Fibroblast of villous mesenchyme (primary cell): ENCODE measurements at regions not wholly inside any gene's neighbourhood (a gene's known extent, or its start where the extent isn't known, plus 50 kb on each side); places are given as distances from the start of the nearest gene placed in this dataset.
A peak's percentile ranks its signal among the peaks of the same experiment; 100 is the strongest.

Experiments used
- DNase-seq: peaks from one replicate; pipeline ENCODE4 v3.0.0-alpha.2; 2010; ENCODE audit warnings: low read depth
- H3K4me3 ChIP-seq: 2 replicates; pipeline ENCODE4 v1.5.1; 2011; ENCODE audit warnings: low read depth, mild to moderate bottlenecking, low read length
- CTCF ChIP-seq: IDR thresholded peaks from 2 replicates; pipeline ENCODE4 v1.5.1; 2012; ENCODE audit warnings: low read depth, mild to moderate bottlenecking, low read length; ENCODE audit not compliant: insufficient read depth

GRCh38 chr7:80313067-80313626 lies 178.5 kb downstream of the GNAI1 start:
- no peak overlapping the region for H3K4me3 ChIP-seq
- TF ChIP-seq CTCF, result no peak

GRCh38 chr7:80312139-80312661 lies 177.6 kb downstream of the GNAI1 start:
- no peak overlapping the region for H3K4me3 ChIP-seq
- DNase-seq, result peak; percentile 93
- no peak for TF ChIP-seq CTCF

More at GRCh38 chr7:80313067-80313626, 178.5 kb downstream of the GNAI1 start:
- DNase-seq, result no peak

GRCh38 chr7:80311313-80311712 lies 176.7 kb downstream of the GNAI1 start:
- DNase-seq, result no peak
- no peak overlapping the region for H3K4me3 ChIP-seq
- TF ChIP-seq CTCF, result no peak

- H3K4me3 ChIP-seq, result no peak overlapping the region
- TF ChIP-seq CTCF, result no peak
- DNase-seq, result no peak
Measured at GRCh38 chr7:80309971-80310549, 175.4 kb downstream of the GNAI1 start.

- DNase-seq, result no peak
- no peak overlapping the region for H3K4me3 ChIP-seq
- TF ChIP-seq CTCF, result no peak
Measured at GRCh38 chr7:80309377-80309776, 174.7 kb downstream of the GNAI1 start.

- DNase-seq, result peak; percentile 71
- TF ChIP-seq CTCF, result no peak
- H3K4me3 ChIP-seq, result no peak overlapping the region
Measured at GRCh38 chr7:80307227-80307856, 172.7 kb downstream of the GNAI1 start.

GRCh38 chr7:80303315-80303714 lies 168.7 kb downstream of the GNAI1 start:
- no peak for DNase-seq
- no peak overlapping the region for H3K4me3 ChIP-seq
- TF ChIP-seq CTCF, result no peak
